Lung (tissue), 11 donors: ENCODE measurements at regions not wholly inside any gene's neighbourhood (a gene's known extent, or its start where the extent isn't known, plus 50 kb on each side); places are given as distances from the start of the nearest gene placed in this dataset.

ENCODE experiments used
- ATAC-seq: fragments of 200-7000 bp; cut with Tn5 transposase; one replicate; pipeline ENCODE4 v1.9.1; 2020; ENCODE audit warnings: moderate number of reproducible peaks; ENCODE audit not compliant: insufficient read depth, low FRiP score
- DNase-seq, 3 donors: peaks; one replicate each; pipeline ENCODE4 v3.0.0-alpha.2; 2013 to 2017
- H3K27ac ChIP-seq, 2 donors: one replicate each; pipeline ENCODE4 v1.5.1; 2013; ENCODE audit warnings: mild to moderate bottlenecking in 2 of 2, moderate library complexity in 2 of 2, control low read depth in 1 of 2, inconsistent platforms in 1 of 2, low read depth in 1 of 2, low read length in 1 of 2
- H3K27me3 ChIP-seq, 3 donors: one replicate each; pipeline ENCODE4 v1.5.1; 2013; ENCODE audit warnings: low read length in 2 of 3; ENCODE audit not compliant: control insufficient read depth in 3 of 3, insufficient read depth in 3 of 3
- H3K36me3 ChIP-seq, 4 donors: one replicate each; pipeline ENCODE4 v1.5.1; 2013; ENCODE audit warnings: low read length in 4 of 4, mild to moderate bottlenecking in 1 of 4, moderate library complexity in 1 of 4; ENCODE audit not compliant: control insufficient read depth in 4 of 4, insufficient read depth in 4 of 4
- H3K4me1 ChIP-seq, 5 donors: one replicate each; pipeline ENCODE4 v1.5.1; 2013; ENCODE audit warnings: low read length in 5 of 5, mild to moderate bottlenecking in 2 of 5, moderate library complexity in 1 of 5; ENCODE audit not compliant: control insufficient read depth in 5 of 5, insufficient read depth in 5 of 5
- H3K4me3 ChIP-seq: one replicate; pipeline ENCODE4 v1.5.1; 2013; ENCODE audit warnings: mild to moderate bottlenecking, control low read depth, moderate library complexity
- H3K9ac ChIP-seq, 2 donors: one replicate each; pipeline ENCODE4 v1.5.1; 2013; ENCODE audit warnings: low read length in 2 of 2, control low read depth in 1 of 2; ENCODE audit not compliant: insufficient read depth in 1 of 2
- H3K9me3 ChIP-seq, 4 donors: one replicate each; pipeline ENCODE4 v1.5.1; 2013; ENCODE audit warnings: low read length in 3 of 4, mild to moderate bottlenecking in 1 of 4, moderate library complexity in 1 of 4; ENCODE audit not compliant: control insufficient read depth in 4 of 4, insufficient read depth in 3 of 4
- WGBS, 2 donors: extraction: QIAGEN DNeasy Blood & Tissue Kit; methylation state at CpG; one replicate each; pipeline ENCODE4 v1.1.7; 2013; 5-methylcytosine and 5-hydroxymethylcytosine counted together
- TF ChIP-seq, protein P1 (sequence below): IDR thresholded peaks from 2 replicates; pipeline ENCODE4 v1.5.1; 2012; ENCODE audit warnings: mild to moderate bottlenecking; ENCODE audit errors: control extremely low read depth, extremely low read depth
- donor health status: control.
- donor health status: control.
- donor health status: Bipolar disorder and iron deficiency.
- donor health status: healthy.
- donor health status: DM: yes; HTN: yes; CAD: no.

DNA sequence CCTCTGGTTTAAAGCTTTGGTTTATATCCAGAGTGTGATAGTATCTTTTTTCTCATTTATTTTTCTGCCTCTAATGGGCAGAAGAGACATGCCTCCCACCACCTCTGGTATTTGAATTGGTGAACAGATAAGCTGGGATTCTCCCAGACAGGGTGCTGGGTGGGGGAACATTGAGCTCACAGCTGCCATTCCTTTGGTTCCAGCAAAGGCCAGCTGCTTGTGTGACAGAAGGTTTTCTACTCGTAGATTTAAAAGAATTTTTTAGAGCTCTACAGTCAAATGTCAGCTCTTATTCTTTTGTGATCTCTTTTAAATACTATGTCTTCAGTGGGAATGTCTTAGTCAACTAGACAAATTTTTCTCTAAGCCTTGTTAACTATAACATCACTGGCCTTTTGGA lies 54.7 kb upstream of the ADAMTS16 start:
- H3K4me3 ChIP-seq = no peak overlapping the region
- no peak overlapping the region for H3K9ac ChIP-seq
- no peak for ATAC-seq
- H3K9me3 ChIP-seq = peaks cover 0 to 2% (median 0%) of the 10 kb centered on the region in 4 donors
- H3K27me3 ChIP-seq = no peaks in the 10 kb centered on the region
- TF ChIP-seq, protein P1, sequence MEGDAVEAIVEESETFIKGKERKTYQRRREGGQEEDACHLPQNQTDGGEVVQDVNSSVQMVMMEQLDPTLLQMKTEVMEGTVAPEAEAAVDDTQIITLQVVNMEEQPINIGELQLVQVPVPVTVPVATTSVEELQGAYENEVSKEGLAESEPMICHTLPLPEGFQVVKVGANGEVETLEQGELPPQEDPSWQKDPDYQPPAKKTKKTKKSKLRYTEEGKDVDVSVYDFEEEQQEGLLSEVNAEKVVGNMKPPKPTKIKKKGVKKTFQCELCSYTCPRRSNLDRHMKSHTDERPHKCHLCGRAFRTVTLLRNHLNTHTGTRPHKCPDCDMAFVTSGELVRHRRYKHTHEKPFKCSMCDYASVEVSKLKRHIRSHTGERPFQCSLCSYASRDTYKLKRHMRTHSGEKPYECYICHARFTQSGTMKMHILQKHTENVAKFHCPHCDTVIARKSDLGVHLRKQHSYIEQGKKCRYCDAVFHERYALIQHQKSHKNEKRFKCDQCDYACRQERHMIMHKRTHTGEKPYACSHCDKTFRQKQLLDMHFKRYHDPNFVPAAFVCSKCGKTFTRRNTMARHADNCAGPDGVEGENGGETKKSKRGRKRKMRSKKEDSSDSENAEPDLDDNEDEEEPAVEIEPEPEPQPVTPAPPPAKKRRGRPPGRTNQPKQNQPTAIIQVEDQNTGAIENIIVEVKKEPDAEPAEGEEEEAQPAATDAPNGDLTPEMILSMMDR = no peak
- H3K36me3 ChIP-seq = no peaks in the 10 kb centered on the region
- no peak for DNase-seq
- WGBS, 2 donors = 38 to 58% methylated on average over 1 of the region's 1 CpG
- H3K27ac ChIP-seq = no peak overlapping the region
- no peaks in the 10 kb centered on the region for H3K4me1 ChIP-seq

DNA sequence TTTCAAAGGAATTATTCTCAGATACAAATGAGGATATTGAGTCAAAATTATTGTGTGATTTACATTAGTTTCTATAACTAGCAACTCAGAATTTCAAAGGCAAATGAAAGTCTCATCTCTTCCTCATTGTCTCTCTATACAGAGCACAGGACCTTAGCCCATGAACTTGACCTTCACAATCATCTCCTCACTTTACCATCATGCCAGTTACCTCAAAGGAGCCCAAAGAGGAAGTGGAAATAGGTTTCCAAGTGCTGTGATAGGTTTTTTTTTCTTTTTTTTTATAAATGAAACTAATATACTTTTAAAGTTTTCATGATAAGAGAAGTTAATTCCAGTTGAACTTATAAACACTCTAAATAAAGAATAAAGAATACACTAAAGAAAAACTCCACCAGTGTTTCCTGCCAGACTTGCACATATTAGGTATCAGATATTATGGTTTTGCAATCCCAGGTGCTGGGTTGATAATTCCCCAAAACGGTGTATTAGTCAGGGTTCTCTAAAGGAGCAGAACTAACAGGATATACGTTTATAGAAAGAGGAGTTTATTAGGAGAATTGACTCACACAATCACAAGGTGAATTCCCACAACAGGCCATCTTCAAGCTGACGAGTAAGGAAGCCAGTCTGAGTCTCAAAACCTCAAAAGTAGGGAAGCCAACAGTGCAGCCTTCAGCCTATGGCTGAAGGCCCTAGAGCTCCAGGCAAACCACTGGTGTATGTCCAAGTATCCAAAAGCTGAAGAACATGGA lies 50.1 kb upstream of the ADAMTS16 start:
- ATAC-seq = no peak
- 77 to 78% methylated on average over 3 of the region's 3 CpGs for WGBS, 2 donors
- H3K9ac ChIP-seq = no peak overlapping the region
- H3K36me3 ChIP-seq = no peaks in the 10 kb centered on the region
- H3K9me3 ChIP-seq = peaks cover 0 to 4% (median 0%) of the 10 kb centered on the region in 4 donors
- TF ChIP-seq, protein P1 = no peak
- H3K4me3 ChIP-seq = no peak overlapping the region
- no peak overlapping the region for H3K27ac ChIP-seq
- no peaks in the 10 kb centered on the region for H3K27me3 ChIP-seq
- no peak for DNase-seq
- H3K4me1 ChIP-seq = no peaks in the 10 kb centered on the region
